NCI-H128 (cell line): ENCODE measurements at regions not wholly inside any gene's neighbourhood (a gene's known extent, or its start where the extent isn't known, plus 50 kb on each side); places are given as distances from the start of the nearest gene placed in this dataset.

ENCODE experiments used
- DNase-seq: peaks from one replicate; lab custom pipeline; 2025; ENCODE audit not compliant: unreplicated experiment; lab: John Stamatoyannopoulos, UW

DNA sequence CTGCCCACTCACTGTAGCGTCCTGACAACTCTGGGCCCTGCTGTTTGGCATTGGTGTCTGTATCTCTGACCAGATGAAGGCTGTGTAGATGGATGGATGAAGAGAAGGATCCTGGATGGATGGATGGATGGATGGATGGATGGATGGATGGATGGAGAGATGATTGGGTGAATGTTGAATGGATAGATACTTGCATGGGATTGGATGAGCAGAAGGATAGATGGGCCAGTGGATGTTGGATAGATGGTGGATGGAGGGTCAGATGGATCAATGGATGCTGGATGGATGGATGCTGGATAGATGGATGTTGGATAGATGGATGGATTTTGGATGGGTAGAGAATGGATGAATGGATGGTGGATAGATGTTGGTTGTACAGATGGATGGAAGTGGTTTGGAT lies 179.6 kb upstream of the GSE1 start:
- DNase-seq, result no peak

DNA sequence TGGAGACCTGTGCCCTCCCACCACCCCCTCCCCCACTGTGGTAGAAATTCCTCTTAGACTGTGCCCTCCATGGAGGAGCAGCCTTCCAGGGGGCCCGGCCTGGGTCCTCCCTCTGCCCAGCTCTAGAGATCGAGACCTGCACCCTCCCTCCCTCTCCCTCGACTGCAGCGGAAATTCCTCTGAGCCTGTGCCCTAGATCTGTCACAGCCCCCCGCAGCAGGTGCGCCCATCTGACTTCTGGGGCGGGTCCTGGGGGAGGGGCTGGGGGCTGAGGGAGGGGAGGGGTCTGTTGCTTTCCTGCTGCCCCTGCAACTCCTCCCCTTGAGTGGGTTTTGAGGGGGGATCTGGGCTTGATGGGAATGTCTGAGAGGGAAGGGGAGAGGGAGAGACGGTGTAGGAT lies 177.8 kb upstream of the GSE1 start:
- no peak for DNase-seq

DNA sequence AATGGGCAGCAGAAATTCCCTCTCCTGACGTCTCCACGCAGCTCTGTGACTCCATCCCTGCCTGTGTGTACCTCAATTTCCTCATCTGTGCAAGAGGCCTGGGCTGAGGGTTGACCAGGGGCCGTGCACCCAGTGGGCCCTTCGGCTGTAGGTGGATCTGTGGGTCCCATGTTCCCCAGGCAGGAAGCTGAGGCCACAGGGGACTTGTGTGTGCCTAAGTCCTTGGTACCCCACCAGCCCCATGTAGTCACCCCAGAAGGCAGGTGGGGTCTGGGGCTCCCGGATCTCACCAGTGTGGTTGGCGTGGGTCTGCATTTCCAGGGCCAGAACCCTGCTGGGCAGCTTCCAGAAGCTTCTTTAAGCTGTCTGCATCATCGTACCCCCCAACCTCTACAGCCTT lies 177.4 kb upstream of the GSE1 start:
- no peak for DNase-seq

DNA sequence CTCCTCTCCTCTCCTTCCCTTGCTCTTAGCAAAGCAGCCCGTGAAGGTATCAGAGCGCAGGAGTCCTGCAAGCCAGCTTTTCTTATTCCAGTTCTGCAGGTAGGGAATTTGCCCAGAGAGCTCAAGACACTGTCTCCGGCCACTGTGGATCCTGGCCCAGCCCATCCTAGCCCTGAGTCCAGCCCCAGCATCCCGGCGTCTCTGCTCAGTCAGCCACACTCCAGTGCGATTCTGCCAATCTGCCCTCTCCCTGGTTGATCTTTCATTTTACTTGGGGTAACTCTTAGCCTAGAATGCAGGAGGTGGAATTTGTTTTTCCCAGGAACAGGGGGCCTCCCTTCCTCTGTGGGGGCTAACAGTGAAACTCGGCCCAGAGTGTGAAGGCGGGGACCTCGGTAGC lies 176.9 kb upstream of the GSE1 start:
- DNase-seq, result no peak

DNA sequence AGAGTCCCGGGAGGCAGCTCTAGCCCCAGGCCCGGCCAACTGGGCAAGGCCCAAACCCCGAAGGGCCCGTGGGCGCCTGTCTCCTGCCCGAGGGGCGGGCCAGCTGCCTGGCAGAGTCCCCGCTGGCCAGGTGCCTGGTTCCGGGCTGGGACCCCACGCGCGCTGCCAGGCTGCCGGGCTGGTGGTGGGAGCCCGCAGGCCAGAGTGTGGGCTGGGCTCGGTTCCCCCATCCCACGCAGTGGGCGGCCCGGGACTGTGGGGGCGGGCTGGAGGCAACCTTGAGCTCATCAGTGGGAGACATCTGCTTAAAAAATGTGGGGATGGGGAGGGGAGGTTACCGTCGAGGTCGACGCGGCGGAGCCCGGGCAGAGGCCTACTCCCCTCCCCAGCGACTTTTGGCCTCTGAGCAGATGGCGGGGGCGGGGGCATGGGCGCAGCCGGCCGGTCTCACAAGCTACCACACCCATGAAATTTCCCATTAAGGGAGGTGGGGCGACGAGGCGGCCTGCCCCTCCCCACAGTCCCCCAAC lies 176.4 kb upstream of the GSE1 start:
- no peak for DNase-seq

DNA sequence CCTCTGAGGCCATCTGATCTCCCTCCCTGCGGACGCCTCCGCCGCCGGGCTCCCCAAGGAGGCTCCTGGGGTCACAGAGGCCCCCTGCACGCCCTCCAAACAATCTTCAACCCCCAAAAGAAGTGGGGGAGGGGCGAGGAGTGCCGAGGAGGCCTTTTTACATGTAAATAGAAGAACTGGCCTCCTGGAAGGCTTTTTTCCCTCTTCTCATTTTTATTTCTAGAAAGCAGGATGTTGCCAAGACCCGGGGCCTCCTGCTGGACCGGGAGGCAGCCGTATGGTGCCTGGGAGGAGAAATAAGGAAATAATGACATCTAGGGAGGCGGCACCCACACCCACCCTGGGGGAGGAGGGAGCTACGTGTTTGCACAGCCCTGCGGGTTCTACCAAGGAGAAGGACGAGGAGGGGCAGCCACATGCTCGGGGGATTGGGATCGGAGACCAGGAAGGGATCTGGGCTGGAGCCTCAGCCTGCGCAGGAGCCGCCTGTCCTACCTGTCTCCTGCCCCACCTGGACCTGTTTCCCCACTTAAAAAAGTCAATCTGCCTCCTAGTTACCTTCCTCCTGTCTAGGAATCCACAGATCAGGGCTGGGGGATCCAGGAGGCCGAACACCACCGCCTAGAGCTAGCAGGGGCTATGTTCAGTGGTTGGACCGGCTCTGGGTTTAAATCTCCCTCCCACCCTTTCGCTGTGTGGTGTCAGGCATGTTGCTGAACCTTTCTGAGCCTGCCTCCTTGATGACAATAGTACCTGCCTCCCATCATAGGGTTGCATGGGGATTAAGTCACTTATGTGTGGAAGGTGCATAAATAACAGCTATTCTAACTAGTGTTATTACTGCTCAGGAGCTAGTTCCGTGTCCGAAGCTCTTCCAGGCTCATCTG lies 175.7 kb upstream of the GSE1 start:
- no peak for DNase-seq

DNA sequence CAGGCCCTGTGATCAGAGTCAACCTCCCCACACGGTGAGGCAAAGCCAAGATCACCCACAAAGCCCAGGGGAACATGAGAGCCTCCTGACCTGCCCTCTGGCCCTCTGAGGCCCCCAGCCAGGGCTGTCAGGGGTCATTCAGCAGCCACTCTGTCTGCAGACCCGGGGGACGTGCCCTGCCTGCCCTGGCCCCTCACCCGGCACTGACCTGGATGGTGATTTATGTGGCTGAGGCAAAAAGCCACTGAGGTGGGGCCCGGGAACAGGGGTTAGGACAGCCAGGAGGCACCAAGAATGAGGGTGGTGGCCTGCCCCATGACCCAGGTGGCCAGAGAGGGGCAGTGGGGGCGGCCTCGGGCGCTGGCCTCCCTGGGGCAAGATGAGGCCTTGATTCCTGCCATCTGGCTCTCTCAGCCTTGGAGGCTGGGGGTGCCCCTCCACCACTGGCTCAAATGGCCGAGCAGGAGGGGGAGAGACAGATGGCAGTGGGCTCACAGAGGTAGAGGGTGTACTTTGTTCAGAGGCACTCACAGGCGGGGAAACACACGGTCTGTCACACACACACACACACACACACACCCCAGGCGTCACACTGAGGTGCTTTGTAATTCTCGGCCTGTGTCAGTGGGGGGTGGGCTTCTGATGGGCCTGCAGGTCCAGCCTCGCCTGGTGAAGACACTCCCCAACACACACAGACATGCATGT lies 174.0 kb upstream of the GSE1 start:
- no peak for DNase-seq

DNA sequence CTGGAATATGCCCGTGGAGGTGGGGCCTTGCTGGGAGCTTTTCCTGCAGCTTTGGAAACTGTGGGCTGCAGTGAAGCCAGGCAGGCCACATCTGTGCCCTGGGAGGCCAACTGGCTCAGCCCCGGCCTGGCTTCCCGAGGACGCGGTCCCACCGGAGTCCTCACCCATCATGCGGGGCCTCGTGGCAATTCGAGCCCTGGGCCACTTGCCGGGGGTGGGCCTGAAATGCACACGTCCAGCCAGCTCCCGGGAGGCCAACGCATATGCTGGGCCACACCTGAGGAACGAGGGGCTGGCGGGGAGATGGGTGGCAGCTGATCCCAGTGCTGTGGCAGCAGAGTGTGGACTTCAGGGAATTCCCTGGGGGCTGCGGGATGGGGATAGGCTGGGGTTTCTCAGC lies 172.4 kb upstream of the GSE1 start:
- DNase-seq, result no peak

DNA sequence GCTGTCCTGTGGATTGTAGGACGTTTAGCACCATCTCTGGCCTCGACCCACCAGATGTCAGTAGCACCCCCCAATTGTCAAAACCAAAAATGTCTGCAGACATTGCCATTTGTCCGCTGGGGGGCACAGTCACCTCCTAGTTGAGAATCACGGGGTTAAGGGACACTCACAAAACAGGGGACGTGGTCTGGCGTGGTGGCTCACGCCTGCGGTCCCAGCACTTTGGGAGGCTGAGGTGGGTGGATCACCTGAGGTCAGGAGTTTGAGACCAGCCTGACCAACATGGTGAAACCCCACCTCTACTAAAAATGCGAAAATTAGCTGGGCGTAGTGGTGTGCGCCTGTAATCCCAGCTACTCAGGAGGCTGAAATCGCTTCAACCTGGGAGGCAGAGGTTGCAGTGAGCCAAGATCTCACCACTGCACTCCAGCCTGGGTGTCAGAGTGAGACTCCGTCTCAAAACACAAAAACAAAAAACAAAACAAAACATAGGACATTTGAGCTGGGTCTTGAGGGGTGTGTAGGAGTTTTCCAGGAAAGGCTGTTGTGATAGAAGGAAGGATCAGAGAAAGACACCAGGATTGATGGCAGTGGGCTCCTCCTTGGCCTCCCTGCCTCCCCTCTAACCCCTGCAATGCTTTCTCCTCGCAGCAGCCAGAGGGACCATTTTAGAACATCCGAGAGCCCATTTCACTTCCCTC lies 171.8 kb upstream of the GSE1 start:
- DNase-seq, result no peak

DNA sequence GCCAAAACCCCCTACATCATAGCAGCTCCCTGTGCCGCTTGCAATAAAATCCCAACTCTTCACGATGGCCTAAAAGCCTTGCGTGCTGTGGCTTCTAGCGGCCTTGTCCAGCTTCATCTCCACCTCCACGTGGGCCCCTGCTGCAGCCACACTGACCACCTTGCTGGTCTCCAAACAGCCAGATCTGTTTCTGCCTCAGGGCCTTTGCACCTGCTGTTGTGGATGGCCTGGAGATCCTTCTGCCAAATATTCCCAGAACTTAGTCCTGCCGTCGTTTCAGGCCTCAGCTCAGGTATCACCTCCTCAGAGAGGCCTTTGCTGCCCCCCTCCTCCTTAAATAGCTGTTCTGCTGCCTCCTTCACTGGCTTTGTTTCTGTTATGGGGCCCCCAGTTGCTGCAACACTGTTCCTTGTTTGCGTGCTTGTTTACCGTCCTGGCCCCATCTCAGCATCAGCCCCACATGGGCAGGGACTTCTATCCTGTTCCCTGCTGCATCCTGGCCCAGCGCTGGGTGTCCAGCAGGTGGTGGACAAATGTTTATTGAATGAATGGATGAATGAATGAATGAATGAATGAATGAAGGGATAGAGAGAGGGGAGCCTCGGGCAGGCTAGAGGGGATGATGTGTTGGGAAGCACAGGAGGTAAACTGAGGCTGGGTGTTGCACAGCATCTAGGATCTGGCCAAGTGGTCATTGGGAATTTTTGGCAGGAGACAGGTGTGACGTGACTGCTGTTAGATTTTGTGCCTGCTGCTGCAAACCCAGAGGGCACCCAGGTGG lies 171.0 kb upstream of the GSE1 start:
- DNase-seq, result no peak

DNA sequence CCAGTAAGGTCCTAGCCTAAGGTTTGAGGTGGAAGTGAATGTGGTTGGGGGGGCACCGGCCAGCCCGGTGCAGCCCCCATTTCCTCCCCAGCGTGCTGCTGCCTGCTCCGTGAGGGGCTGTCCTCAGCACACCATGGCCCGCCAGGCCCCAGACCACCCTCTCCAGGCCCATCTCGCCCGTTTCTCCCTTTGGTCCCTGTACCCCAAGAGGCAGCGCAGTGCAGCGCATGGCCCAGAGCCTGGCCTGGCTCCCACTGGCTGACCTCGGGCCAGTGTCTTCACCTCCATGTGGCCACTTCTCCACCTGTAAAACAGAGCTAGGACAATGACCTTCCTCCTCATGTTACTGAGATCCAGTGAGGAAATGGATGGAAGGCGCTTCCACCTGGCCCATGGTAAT lies 170.0 kb upstream of the GSE1 start:
- no peak for DNase-seq

DNA sequence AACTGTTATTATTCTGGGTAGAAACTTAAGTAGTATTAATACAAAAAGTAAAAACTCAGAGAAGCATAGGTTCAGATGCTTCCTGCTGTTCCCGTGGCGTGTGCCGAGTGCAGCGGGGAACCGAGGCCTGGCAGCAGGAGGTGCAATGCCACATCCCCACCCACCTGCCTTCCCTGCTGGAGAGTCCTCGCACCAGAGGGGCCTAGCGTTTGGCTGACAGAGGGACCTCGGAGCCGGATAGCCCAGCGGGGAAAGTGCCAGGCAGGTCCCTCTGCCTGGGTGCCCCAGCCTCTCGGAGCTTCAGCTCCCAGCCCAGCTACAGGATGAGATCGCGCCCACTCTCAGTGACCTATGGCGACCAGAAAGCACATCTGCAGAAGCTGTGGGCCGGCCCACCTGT lies 169.6 kb upstream of the GSE1 start:
- no peak for DNase-seq

DNA sequence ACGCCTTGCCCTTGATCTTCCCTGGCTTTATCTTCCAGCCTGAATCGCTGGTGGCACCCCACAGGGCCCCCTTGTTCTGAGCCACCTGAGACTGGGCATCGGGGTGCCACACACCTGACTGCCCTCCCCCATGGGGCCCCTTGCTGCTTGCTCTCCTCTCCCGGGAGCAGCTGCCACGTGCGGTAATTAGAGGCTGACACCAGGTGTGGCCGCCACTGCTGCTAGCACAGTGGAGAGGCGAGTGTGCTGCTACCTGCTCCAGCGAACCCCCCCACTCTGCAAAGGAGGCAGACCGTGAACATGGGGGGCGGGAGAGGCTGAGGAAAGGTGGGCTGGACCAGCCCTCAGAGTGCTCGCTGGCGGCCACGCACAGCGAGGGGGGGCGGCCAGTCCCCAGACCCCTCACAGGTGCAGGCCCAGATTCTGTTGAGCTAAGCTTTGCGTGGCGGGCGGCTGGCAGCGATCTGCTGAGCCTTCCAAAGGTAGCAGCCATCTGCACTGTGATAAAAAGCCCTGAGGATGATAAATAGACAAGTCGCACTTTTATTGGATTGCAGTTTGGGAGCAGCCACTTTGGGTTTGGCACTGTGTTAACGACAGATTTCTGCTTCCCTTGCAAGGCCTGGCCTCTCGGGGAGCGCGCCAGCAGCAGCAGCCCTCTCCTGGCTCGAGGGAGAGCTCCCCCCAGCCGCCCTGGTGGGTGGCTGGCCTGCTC lies 167.9 kb upstream of the GSE1 start:
- DNase-seq, result peak; percentile 73

DNA sequence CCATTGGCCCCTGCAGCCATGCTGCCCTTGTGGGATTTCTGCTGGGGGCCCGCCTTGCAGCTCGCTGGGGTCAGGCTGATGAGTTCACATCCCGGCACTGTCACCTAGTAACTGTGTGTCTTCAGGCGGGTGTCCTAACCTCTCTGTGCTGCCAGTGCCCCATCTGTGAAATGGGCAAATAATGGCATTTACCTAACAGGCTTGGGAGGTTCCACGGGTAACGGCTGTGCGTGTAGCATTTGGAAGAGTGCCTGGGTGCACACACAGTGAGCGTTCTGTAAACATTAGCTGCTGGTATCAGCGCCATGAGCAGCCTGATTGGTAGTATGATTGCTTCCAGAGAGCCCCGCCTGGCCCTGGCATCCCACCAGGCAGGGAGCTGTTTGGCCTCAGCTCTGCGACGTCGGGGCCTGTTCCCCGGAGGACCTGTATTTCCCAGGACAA lies 167.3 kb upstream of the GSE1 start:
- no peak for DNase-seq

DNA sequence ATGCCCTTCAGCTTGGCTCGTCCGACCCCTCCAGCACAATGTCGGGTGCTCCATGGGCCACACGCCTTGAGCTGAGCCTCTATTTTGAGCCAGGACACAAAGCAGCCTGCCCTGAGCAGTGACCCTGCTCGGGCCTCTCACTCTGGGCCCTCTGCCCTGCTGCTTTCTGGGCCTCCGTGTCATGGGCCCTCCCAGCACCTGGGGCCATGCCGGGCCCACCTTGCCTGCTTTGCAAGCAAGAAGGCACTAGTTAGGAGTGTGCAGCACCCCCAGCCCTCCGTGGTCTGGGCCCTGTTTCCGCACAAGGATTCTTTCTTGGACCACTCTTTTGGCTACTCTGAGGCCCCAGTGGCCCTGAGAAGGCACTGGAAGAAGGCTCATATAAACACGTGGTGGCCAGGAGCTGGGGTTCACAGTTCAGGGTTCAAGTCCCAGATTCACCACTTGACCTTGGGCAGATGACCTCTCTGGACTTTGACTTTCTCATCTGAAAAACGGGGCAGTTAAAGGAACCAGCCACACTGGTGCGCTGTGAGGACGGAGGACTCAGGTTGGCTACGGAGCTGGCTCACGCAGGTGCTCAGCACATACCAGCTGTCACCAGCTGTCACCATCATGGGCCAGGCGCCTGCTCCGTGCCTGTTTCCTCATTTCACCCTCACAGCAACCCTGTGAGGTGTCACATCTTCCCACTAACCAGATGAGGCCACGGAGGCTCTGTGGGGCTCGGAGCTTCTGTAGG lies 166.0 kb upstream of the GSE1 start:
- DNase-seq, result no peak

DNA sequence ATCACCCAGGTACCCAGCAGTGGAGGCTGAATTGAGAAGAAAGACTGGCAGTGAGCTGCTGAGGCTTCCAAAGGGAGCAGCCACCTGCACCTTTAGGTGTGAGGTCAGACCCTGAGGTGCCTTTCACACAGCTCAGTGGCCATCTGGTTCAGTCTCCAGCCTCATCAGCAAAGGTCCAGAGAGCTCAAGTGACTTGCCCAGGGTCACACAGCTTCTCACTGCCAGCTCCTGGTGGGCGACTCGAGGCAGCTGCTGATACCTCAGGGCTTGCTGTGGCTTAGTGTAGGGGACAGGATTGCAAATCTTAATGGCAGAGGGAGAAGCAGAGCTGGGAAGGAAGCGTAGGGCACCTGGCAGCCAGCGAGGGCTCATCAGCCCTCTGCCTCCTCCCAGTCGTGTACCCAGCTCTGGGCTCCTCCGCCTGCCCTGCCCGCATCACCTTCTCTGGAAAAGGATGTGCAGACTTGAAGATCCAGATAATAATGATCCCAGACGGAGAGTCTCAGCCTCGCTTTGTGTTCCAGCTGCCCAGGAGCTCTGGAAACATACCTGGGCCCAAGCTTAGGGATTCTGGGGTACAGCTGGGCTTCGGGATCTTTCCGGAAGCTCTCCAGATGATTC lies 165.3 kb upstream of the GSE1 start:
- no peak for DNase-seq

DNA sequence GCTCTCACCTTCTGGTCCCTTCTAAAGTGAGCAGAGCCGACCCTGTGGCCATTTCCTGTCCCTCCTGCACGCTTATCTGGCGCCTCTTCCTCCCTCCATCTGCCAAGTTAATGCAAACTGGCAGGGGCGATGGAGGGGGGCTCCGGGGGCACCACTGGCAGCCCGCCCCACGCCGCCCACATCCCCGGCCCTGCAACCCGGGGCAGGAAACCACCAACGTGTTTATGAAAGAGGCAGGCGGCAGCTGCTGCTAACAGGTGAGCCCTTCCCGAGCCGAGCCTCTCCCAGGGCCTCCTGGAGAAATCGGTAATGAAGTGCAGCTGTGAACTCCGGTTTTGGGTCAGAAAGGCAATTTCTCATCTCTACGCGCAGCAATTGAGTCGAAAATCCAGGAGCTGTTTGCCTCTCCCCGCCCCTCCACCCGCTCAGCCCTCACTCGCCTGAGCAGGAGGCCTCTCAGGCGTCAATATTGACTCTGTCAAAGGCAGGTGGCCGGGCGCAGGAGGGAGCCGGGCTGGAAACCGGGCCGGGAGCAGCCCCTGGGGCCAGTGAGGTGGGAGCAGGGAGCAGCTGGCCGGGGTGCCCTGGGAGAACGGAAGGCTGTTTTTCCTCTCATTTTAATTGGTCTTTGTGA lies 164.4 kb upstream of the GSE1 start:
- DNase-seq, result peak; percentile 84

DNA sequence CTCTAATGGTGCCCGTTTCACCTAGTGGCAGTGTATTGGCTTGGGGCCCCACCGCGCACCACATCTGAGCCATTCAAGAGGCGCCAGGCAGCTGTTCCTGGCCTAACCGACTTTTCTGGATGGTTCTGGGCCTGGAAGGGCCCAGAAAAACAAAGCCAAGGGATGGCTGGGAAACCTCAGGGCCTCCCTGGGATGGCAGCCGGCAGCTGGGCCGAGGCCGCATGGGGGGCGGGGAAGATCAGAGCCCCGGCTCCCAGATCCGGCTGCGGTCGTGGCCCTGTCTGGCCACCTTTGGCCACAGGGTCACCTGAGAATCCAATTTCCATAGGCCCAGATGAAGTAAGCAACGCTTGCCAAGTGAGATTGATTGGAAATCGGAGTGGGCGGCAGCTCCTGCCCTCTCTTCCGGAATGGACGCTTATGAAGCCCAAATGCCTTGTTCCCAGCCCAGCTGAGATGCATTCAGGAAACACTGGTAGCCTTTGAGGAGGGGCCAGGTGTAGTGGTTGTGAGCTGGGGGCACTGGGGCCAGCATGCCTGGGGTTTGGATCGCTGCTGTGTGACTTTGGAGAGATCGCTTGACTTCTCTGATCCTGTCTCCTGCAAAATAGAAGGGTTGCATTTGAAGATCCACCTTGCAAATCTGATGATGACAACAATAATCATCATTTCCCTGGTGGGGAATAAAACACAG lies 163.8 kb upstream of the GSE1 start:
- DNase-seq, result no peak
